ENCODE measurements at regions not wholly inside any gene's neighbourhood (a gene's known extent, or its start where the extent isn't known, plus 50 kb on each side); places are given as distances from the start of the nearest gene placed in this dataset.

GRCh38 chr6:45818655-45819054 is 197.0 kb downstream of the CLIC5 start:
- Histone ChIP-seq H3K4me1 (ENCODE audit: low read depth) (no peaks in the 10 kb centered on the region), H3K27ac (no peak overlapping the region), H3K4me3 (no peak overlapping the region), H3K36me3 (no peaks in the 10 kb centered on the region), H3K27me3 (no peaks in the 10 kb centered on the region), H3K9me3 (ENCODE audit: low read depth) (no peaks in the 10 kb centered on the region)
- no peak for TF ChIP-seq CTCF (IDR thresholded peaks at IDR 0.05; ENCODE audit: low read depth, low read length)
- DNase-seq (ENCODE audit: low read depth in 1 of 2, low spot score in 1 of 2): no peak

GRCh38 chr6:45816674-45817297 is 198.9 kb downstream of the CLIC5 start:
- Histone ChIP-seq H3K9me3 (ENCODE audit: low read depth) (no peaks in the 10 kb centered on the region), H3K4me3 (no peak overlapping the region), H3K4me1 (ENCODE audit: low read depth) (no peaks in the 10 kb centered on the region), H3K27ac (no peak overlapping the region), H3K27me3 (no peaks in the 10 kb centered on the region), H3K36me3 (no peaks in the 10 kb centered on the region)
- DNase-seq (ENCODE audit: low read depth in 1 of 2, low spot score in 1 of 2): no peak
- TF ChIP-seq CTCF (IDR thresholded peaks at IDR 0.05; ENCODE audit: low read depth, low read length): no peak

DNA sequence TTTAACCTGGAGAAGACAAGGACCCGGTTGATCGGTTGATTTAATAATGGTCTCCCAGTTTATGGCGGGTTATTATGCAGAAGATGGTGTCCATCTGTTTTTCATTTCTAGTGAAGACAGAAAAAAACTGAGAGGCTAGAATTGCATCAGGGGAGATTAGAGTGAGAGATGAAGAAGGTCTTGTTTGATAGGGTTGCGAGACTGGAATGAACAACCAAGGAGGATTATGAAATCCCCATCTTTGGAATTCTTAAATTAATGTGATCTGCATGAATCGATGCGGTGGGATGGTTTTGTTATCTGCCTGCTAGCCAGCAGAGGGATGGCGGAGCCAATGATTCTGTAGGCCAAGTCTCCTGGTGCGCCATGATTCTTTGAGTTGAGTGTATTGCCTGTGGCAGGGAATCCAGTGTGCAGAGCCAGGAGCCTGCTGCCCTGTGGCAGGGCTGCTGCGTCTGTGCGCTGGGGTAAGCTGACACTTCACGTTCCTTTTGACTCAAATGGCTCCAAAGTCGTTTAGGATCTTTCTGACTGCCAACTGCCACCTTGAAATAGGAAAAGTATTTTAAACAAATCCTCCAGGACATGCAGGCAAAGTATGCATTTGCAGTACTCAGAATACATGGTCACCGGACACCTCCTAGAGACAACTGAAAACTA is 200.1 kb downstream of the CLIC5 start:
- DNase-seq (ENCODE audit: low read depth in 1 of 2, low spot score in 1 of 2): no peak
- TF ChIP-seq CTCF (IDR thresholded peaks at IDR 0.05; ENCODE audit: low read depth, low read length): no peak
- no peaks in the 10 kb centered on the region for H3K4me1 ChIP-seq (ENCODE audit: low read depth)
- H3K27me3 ChIP-seq: no peaks in the 10 kb centered on the region
- H3K36me3 ChIP-seq: no peaks in the 10 kb centered on the region
- H3K9me3 ChIP-seq (ENCODE audit: low read depth): no peaks in the 10 kb centered on the region
- no peak overlapping the region for H3K4me3 ChIP-seq
- H3K27ac ChIP-seq: no peak overlapping the region

DNA sequence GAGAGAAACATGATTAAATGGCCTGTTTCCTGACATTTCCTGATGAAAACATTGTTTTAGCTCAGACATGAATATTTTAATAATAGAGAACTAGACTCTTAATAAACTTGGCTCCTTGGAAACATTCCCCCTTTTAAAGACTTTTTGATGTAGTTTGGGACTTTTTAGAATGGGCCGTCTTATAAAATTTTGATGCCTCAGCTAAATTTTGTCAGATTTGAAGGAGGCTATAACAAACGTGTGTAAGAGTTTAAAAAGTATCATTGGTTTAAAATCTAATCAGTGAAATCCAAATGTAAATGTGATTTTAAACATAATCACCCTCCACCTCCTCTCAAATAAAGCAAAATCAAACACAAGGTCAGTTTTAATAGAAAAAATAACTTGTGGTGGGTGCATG is 200.9 kb downstream of the CLIC5 start:
- Histone ChIP-seq H3K27ac (no peak overlapping the region), H3K36me3 (no peaks in the 10 kb centered on the region), H3K27me3 (no peaks in the 10 kb centered on the region), H3K4me3 (no peak overlapping the region), H3K9me3 (ENCODE audit: low read depth) (no peaks in the 10 kb centered on the region), H3K4me1 (ENCODE audit: low read depth) (no peaks in the 10 kb centered on the region)
- no peak for DNase-seq (ENCODE audit: low read depth in 1 of 2, low spot score in 1 of 2)
- no peak for TF ChIP-seq CTCF (IDR thresholded peaks at IDR 0.05; ENCODE audit: low read depth, low read length)

DNA sequence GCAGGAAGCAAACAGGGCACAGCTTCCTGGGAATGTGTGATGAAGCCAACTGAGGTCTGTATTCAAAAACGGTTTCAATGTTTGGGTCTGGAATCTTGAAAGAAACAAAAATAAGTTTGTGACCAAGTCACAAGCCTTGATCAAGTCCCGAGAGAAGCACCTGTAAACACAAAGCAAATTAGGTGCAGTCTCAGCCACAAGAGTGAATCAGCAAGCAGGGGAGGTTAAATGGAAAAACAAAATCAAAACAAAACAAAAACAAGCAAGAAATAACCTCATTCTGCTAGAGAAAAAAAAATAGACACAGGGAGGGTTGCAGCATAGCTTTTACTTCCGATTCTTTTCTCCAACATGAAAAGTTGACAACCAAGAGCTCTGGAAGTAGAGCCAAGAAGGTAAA is 201.7 kb downstream of the CLIC5 start:
- DNase-seq (ENCODE audit: low read depth in 1 of 2, low spot score in 1 of 2): no peak
- TF ChIP-seq CTCF (IDR thresholded peaks at IDR 0.05; ENCODE audit: low read depth, low read length): no peak
- Histone ChIP-seq H3K27ac (no peak overlapping the region), H3K4me3 (no peak overlapping the region), H3K27me3 (no peaks in the 10 kb centered on the region), H3K9me3 (ENCODE audit: low read depth) (no peaks in the 10 kb centered on the region), H3K36me3 (no peaks in the 10 kb centered on the region), H3K4me1 (ENCODE audit: low read depth) (no peaks in the 10 kb centered on the region)

Measured in cardiac muscle cell (in vitro differentiated cells and primary cell).